ENCODE measurements at regions not wholly inside any gene's neighbourhood (a gene's known extent, or its start where the extent isn't known, plus 50 kb on each side); places are given as distances from the start of the nearest gene placed in this dataset.

DNA sequence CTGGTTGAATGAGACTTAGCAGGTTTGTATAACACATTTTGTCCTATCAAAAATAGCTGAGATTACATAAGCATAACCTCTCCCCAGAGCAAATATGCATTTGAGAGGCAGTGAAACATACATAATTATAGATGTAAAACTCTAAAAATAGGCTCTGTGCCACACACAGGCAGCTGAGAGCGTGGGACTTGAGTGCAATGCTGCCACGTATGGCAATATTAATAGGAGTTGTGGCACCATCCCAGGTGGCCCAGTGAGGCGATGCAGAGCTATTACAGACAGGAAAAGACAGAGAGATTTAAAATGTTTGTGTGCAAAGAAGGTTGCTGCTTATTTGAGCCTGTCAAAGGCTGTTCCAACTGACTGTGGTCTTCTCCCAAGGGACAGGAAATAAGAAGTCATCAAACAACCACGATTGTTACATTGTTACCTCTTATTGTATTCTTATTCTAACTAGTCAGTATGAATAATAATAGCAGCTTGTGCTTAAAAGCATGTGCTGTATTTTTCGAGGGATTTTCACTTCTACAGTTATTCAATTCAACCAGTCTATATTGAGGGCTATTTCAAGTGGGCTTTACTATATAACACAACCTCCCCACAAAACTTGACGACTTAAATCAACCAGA, 116.5 kb downstream of the SALL1 start:
- DNase-seq = no peak

GRCh38 chr16:51031598-51031997, 119.5 kb downstream of the SALL1 start:
- no peak for DNase-seq

- no peak for DNase-seq
Measured at GRCh38 chr16:51030516-51030915, 120.6 kb downstream of the SALL1 start.

DNA sequence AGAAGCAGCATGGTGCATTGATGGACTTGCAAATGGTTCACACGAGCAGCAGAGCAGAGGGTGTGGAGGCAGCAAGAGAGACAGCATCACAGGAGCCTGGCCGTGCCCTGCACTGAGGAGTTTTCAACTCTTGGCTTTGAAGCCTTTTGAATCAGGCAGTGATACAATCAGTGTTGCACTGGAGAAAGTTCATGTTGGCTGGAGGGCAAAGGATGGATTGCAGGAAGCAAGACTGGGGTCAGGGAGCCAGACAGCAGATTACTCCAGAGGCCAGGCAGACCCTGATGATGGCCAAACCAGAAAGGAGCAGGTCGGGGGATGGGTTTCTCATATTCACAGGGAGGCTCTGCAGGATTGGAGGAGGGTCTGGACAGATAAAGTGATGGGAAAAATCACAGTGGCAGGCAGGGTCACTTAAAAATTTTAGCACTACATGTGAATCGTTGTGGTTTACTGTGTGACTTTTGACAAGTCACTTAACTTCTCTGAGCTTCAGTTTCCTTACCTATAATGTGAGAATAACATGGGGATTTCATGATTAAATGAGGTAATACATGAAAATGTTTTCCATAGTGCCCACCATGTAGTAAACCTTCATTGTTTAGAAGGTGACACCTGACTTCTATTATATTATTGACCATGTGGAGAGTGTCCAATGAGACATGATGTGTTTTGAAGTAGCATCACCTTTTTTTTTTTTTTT, 125.3 kb downstream of the SALL1 start:
- DNase-seq = no peak

- no peak for DNase-seq
Measured at GRCh38 chr16:51024703-51025102, 126.4 kb downstream of the SALL1 start.

GRCh38 chr16:51022955-51023354, 128.1 kb downstream of the SALL1 start:
- DNase-seq = no peak

DNA sequence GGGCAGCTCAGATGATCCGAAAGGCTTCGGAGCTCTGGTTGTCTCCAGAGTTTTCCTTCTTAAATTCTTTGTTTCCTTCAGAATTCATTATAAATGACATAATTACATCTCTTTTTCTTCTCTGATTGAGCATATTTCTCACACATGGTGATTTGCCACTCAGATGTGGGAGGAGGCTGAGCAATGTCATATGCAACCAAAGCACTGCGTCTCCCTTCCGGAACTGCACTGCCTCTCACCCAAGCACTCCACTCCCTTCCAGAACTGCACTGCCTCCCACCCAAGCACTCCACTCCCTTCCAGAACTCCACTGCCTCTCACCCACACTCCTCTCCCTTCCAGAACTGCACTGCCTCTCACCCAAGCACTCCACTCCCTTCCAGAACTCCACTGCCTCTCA, 131.5 kb downstream of the SALL1 start:
- no peak for DNase-seq

- no peak for DNase-seq
Measured at GRCh38 chr16:51017969-51018368, 133.1 kb downstream of the SALL1 start.

DNA sequence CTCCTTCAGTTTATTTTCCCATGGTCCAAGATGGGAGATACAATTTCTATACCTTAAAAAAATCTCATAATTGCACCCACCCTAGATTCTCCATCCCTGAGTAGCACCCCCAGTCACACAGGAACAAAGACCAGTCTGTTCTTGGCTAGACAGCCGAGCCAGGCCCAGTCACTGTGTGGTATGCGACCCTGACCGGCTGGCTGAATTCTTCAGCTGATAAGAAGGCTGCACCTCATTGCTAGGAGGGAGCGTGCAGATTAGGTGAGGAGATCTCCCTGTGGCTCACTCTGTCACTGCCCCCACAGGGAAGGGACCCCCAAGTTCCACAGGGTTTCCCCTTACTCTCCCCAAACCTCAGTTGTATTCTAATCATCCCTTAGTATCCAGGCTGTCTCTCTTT, 138.7 kb downstream of the SALL1 start:
- DNase-seq = no peak

GRCh38 chr16:51010817-51011216, 140.3 kb downstream of the SALL1 start:
- DNase-seq = no peak

- DNase-seq = no peak
Measured at GRCh38 chr16:51009813-51010212, 141.3 kb downstream of the SALL1 start.

DNA sequence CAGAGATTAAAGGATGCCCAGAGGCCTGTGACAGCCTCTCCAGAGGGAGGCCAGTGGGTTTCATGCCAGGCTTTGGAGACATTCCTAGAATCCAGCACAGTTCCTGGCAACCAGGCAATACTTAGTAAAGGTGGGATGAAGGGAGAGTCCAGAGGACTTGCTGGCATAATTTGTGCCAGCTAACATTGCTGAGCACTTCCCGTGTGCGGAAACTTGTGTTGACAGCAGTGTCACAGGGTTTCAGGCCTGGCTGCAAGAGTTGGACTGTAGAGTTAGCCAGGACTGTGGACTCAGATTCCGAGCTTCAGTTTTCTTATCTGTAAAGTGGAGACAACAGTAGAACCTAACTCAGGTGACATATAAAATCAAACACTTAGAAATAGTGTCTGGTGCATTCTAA, 141.7 kb downstream of the SALL1 start:
- no peak for DNase-seq

GRCh38 chr16:51008607-51009006, 142.5 kb downstream of the SALL1 start:
- no peak for DNase-seq

GRCh38 chr16:51008037-51008436, 143.0 kb downstream of the SALL1 start:
- DNase-seq = no peak

DNA sequence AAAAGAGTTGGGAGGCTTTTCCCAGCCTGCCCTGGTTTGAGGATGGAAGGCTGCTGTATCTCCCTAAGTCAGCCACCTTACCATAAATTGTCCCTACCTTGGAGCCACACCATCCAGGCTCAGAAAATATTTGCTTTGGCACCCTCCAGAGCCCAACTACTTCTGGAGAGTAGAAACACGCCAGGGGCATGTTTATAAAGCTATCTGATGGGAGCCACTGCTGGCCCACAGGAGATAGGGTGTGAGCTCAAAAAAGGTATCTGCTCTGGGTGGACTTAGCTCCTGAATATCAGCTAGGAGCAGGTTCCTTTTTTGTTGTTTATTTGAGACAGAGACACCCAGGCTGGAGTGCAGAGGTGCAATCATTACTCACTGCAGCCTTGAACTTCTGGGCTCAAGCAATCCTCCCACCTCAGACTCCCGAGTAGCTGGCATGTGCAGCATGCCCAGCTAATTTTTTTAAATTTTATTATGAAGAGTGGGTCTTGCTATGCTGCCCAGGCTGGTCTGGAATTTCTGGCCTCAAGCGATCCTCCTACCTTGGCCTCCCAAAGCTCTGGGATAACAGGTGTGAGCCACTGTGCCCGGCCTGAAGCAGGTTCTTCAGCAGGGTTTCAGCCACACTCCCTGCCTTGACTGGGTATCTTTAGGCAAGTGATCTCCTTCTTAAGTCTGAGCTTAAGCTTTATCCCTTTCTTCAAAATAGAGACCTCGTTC, 147.1 kb downstream of the SALL1 start:
- DNase-seq = no peak

- DNase-seq = no peak
Measured at GRCh38 chr16:51002881-51003490, 148.1 kb downstream of the SALL1 start.

- DNase-seq = no peak
Measured at GRCh38 chr16:50999181-50999580, 151.9 kb downstream of the SALL1 start.

GRCh38 chr16:50998411-50998810, 152.7 kb downstream of the SALL1 start:
- no peak for DNase-seq

GRCh38 chr16:50997679-50998078, 153.4 kb downstream of the SALL1 start:
- DNase-seq = no peak

DNA sequence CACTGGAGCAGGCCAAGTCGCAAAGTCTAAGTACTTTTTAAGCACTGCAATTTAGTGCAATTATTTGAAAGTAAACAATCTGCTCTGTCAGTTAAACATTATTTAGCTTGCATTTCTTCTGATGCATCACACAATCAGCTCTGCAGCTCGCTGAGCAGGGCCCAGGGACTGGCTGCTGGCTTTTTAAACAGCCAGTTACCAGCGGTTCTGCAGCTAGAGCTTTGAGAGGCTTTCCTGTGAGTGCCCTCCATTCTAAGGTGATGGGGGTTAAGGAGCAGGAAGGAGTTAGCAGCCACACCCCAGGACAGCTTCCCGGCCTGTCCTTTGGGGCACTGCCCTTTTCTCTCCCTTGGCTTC, 154.3 kb downstream of the SALL1 start:
- DNase-seq = no peak

DNA sequence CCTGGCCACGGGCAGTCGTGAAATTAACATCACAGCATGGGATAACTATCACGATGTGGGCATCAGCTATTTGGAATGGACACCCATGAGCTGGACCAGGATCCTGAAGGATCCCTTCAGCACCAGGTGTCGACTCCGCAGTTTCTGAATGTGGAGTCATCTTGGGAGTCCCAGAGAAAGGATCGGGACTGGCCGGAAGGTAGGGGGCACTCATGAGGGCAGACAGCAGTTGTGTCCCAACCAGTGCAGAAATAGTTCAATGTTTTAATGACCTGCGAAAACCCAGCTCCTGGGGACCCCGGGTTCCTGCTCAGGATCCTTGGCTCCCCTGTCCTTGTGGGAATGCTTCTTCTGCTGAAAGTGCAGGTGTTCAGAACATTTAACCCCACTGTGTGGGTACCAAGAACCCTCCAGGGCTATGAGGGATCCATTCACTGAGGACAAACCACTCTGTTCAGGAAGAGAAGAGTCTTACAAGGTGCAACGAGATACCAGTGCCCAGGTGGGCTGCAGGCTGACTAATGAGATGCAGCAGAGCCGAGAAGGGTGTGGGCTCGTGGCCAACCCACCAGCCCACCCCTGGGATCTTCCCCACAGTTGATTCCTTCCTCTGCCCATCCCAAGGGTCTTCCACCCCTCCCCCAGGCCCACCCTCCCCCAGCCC, 154.8 kb downstream of the SALL1 start:
- DNase-seq = no peak

DNA sequence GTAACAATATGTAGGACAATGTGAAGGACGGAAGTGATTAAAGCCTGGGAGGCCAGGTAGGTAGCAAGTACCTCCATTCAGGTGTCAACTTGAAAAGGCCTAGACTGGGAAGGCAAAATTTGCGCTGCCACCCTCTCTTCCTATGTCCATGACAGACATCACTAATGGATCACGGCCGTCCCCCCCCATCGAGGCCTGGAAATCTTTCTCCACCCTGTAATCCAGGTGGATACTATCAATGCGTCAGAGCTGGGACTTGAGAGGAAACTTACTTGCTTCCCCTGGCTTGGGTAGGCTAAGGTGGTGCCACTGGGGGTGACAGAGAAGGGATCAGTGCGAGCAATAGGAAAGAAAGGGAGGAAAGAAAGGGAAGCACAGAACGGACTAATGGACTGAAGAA, 156.1 kb downstream of the SALL1 start:
- DNase-seq = no peak

DNA sequence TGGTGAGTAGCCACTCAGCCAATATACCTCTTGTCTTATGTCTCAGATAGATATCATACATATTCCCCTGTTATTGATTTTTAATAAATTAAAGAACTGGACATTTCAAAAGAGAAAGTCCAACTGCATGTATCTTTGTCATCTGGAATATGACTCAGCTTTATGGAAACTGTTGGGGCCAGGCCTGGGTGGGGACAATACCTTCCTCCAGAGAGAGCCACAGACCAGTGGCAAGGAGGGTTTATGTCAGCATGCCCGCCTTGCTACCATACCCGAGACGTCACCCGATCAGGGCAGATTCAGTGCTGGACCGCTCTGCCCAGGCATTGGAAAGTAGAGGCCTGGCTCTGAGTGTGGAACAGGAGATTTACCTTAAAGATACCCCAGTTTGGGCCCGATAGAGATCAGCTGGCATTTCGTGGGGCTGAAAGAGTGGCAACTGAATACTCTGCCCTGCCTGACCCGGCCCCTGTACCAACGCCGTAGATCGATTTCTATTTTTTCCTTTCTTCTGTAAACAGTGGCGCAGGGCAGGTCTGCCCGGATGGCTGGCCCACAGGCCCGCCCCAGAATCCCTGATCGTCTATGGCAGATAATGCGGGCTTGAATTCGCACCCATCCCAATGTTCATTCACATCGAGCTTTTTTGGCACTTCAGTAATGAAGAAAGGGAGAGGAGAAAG, 158.6 kb downstream of the SALL1 start:
- DNase-seq = no peak

Data from stimulated activated CD4-positive, alpha-beta T cell treated with anti-CD3 and anti-CD28 coated beads, Interleukin-12 subunit alpha, Interleukin-12 subunit beta, amount 100 ng/mL, for 4 hours (primary cell).